ENCODE measurements at regions not wholly inside any gene's neighbourhood (a gene's known extent, or its start where the extent isn't known, plus 50 kb on each side); places are given as distances from the start of the nearest gene placed in this dataset.
A peak's percentile ranks its signal among the peaks of the same experiment; 100 is the strongest.
"Not testable (repeated sequence)": the region's sequence is repeated elsewhere in the genome, so short reads cannot be mapped to it uniquely, and the experiment has no call there.

DNA sequence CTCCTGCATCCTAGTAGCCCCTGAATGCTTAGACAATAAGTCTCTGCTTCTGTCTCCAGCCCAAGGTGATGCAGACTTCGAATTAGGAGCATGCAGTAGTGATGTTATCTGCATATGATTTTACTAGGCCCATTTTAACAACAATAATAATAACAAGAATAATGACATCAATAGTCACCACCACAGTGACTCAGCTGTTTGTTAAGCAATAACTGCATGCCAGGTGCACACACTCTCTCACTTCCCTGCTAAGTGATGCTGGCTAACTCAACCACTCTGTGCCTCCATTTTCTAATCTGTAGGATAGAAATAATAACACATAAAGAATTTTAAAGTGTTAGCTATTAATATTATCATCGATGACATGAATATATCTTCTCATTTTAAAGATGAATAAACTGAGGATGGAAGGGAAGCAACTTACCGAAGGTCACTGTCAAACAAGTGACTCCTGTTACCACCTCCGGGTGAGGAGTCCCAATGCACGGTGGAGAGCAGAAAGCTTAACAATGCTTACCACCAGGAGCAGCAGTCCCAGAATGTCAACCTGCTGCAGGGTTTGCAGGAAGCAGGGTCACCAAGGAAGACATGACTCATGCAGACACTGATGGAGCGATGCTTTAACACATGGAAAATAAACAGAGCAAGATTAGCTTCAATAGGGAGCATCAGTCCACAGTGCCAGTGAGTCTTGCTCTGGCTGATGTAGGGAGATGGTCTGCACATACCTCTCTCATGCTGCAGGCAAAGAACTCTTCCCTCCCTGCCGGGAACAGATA is 290.2 kb downstream of the SPATA17 start:
- DNase-seq (ENCODE audit: low spot score) = no peak

DNA sequence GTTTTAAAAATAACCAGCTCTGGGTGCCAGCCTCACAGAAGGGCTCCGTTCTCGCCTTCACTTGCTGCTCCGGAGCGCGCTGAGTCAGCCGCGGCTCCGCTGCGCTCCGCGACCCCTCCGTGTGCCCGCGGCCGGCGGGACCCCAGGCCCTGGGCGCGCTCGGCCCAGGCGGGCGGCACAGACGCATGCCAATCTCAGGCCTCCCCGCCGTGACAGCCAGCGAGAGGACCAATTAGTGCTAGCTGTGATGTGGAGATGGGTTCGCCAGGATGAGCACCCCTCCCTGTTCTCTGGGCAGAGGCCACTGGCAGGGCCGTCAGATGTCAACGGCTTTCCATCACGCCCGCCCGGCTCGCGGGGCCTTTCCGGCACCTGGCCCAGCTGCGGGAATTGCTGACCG is 293.8 kb downstream of the SPATA17 start:
- DNase-seq (ENCODE audit: low spot score) = no peak

DNA sequence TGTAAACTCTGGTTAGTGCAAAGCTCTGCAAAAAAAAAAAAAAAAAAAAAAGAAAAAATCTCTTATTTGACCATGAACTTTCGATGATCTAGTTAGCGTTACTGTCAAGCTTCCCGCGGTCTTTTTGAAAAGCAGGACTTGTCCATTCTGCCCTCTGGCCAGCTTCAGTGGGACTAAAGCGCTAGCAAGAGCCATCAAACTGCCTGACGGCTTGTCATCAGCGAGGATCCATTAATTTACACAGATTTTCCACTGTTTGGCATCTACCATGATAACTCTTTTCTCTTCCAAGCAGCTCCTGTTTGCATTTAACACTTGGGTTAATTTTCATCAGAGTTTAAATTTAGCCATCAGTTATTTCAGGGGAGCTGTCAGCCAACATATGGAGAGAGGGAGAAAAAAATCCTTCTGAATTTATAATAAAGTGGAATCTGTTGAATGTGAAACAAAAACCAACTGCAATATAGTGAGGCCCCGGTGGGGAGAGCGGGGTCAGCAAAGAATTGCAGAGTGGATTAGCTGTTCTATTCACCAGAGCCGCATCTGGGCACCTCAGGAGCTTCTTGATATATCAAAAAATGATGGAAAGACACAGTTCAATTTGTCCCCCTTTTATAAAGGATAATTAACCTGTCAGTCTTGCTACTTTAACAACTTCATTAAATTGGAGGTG is 298.2 kb downstream of the SPATA17 start:
- DNase-seq (ENCODE audit: low spot score) = no peak

DNA sequence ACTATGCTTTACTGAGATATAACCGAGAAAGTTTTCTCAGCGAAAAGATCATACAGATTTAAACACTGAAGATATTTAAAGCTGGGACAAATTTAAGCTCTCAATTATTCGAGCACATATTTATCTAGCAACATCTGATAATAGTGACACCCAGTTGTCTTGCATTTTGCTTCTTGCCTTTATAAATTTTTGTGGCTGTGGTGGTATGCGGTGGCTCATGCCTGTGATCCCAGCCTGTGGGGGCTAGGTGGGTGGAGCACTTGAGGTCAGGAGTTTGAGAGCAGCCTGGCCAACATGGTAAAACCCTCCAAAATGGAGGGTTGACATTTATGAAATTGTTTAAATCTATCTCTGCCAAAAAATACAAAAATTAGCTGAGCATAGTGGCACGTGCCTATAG is 312.2 kb downstream of the SPATA17 start:
- DNase-seq (ENCODE audit: low spot score) = no peak

DNA sequence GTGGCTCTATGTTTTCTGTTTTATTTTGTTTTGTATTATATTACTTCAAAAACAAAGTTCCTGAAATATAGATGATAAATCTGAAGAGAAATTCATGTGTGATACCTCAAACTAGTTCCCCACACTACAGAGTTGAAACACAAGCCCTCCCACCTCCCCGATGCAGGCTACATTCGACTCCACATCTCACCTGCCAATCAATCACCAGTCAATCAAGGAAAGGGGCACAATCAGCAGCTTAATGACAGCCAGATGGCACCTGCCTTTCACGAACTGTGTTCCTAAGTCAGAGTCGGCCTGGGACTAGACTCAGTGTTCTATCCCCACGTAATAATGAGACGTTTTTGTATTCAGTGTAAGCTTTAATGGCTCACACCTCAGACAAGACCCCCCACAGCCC is 313.4 kb downstream of the SPATA17 start:
- DNase-seq (ENCODE audit: low spot score) = no peak

DNA sequence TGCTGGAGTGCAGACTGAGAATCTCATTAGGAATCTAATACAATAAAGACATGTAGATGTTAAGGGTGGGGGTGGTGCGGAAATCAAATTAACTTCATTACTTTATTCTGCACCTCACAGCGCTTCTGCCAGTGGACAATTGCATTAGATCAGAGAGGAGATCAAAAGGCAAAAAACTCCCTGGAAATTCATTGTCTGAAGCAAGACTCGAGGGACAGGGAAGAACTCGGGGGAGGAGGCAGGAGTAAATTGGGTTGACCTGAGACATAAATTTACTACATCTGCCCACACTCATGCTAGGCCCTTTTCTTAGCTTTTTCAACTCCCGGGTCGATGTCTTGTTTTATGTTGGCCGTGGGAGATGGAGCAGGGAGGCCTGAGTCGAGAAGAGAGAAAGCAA is 315.4 kb downstream of the SPATA17 start:
- DNase-seq (ENCODE audit: low spot score) = no peak

DNA sequence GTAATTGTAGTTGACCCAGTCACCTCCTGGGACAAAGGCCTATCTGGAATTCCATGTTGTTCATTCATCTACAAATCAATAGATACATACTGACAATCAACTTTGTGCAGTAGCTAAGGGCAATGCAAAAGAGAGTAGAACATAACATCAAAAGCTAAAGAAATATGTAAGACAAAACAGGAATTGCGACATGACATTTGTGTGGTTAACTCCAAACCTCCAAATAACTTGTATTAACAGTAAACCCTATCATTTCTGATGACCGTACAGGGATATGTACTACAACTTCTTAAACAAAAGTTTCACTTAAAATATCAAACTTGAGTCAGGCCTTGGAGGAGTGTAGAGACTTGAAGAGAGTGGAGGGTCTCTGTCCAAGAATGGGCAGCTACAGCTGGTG is 317.6 kb downstream of the SPATA17 start:
- DNase-seq (ENCODE audit: low spot score) = no peak

DNA sequence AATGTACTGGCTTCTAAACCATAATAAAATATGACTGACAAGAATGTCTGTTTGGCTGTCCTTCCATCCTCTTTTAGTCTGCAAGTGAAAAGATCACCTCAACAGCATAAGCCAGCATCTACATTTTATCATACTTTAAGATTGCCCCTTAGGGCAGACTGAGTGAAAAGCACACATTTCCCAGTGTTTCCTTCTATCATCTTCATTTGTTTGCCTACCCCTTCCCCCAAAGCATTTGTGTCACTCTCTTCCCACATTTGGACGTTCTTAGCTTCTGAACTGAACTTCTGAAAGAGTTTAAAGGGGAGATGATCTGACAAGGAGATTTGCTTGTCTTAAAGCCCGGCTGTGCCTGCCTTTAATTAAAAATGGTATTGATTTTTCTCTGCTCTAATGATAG is 322.2 kb downstream of the SPATA17 start:
- DNase-seq (ENCODE audit: low spot score) = no peak

DNA sequence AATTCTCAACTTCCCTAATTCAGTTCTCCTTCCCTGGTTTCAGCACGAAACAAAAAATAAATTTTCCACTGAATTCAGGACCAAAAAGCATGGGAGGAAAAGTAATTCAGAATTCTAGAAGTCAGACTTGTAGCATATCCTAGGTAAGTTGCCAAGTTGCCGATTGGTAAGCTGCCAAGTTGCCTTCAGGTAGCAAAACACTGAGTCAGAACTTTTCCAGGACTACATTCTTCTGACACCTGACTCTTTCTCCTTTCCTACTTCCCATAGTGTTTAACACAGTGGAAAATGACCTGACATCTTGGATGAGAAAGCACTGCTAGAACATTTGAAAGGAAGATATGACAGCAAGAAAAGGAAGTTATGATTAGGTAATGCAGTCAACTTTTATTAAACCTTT is 322.8 kb downstream of the SPATA17 start:
- DNase-seq (ENCODE audit: low spot score) = no peak

DNA sequence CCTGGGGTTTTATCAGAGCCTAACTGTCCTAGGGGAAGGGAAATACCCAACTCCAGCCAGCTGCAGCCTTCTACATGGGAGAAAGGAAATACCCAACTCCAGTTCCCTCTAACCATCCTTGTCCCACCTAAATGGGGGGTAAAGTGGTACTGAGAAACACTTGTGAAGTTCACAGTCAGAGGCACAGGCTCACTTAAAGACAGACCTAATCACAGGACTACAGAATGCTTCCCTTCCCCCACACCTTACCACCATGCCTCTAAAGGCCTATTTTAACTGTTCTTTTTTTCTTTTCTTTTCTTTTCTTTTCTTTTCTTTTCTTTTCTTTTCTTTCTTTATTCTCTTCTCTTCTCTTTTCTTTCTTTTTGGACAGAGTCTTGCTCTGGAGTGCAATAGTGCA is 324.6 kb downstream of the SPATA17 start:
- DNase-seq (ENCODE audit: low spot score) = no peak

DNA sequence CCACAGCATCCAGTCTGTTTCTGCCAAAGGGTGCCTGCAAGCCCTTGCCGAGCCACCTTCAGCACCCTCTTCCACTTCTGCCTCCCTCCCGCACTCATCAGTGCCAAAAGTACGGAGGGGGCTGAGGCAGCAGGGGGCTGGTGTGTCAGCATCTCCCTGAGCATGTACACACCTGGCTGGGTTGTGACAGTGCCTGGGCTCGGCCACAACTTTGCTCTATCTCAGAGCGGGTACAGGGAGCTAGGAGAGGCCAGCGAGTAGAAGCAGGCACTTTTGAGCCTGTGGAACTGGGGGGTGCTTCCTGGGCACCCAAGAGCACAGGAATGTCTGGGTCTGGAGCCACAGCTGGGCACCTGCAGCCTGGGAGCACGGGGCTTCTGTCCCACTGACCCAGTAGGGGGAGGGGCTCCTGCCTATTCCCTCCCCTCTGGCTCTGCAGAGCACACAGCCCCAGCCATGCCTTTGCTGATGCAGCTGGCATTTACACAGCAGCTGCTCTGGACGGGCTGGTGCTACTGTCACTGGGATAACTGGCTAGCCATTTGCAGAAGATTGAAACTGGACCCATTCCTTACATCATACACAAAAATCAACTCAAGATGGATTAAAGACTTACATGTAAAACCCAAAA is 319.8 kb upstream of the RRP15 start:
- no peak for DNase-seq (ENCODE audit: low spot score)

DNA sequence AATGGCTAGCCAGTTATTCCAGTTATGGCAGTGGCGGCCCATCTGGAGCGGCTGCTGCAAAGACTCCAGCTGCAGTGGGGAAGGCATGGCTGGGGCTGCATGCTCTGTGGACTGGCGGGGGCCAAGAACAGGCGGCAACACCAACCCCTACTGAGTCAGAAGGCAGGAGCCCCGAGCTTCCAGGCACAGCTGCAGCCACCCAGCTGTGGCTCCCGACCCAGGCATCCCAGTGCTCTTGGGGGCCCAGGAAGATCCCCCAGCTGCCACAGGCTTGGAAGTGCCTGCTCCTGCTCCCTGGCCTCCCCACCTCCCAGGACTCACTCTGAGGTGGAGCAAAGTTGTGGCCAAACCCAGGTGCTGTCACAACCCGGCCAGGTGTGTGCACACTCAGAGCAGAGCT is 317.0 kb upstream of the RRP15 start:
- no peak for DNase-seq (ENCODE audit: low spot score)

DNA sequence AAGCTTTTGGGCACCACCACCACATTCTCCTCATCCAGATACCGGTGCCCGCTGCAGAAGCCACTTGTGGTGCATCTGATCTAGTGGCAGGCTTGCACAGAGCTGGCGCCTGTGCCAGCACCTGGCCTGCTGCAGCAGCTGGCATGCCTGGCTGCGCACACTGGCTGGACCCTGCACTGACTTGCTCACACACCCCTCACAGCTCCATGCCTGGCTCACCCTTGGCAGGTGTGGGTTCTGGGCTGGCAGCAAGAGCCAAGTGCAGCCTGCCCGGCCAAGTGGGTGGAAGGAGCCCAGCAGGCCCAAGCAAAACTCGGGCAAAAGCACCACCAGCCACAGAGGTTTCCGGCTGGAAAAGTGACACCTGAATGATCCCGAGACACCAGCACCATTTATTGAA is 315.7 kb upstream of the RRP15 start:
- no peak for DNase-seq (ENCODE audit: low spot score)

DNA sequence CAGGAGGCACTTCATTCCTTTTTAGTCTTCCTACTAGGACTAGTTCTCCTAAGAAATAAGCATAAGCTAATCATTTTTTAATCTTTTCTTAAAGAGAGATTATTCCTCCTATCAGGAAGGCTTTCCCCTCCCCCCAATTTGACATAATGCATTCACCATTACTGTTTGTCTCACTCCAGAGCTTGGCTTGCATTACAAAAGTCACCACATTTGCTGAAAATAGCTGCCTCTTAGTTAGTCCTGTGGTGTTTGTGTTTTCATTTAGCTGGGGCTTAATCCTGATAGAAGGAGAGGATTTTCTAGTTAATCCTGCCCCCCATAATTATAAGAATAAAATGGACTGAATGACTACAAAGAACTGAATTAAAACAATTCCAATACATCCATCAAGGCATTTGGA is 307.1 kb upstream of the RRP15 start:
- DNase-seq (ENCODE audit: low spot score) = no peak

DNA sequence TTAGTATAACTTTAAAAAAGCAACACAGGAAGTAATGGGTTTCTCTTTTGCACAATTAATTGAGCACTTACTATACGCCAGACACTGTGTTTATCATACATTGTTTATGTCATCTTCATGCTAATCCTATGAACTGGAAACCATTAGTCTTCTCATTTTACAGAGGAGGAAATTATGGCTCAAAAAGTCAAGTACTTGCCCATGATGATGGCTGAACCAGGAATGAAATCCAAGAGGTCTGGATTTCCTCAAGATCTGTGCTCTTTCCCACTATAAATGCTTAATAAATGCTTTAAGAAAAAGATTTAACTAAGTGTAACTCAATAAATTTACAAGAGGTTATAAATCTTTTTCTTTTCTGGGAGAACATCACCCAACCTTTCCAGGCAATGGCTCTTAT is 303.7 kb upstream of the RRP15 start:
- DNase-seq (ENCODE audit: low spot score) = peak; percentile 9

DNA sequence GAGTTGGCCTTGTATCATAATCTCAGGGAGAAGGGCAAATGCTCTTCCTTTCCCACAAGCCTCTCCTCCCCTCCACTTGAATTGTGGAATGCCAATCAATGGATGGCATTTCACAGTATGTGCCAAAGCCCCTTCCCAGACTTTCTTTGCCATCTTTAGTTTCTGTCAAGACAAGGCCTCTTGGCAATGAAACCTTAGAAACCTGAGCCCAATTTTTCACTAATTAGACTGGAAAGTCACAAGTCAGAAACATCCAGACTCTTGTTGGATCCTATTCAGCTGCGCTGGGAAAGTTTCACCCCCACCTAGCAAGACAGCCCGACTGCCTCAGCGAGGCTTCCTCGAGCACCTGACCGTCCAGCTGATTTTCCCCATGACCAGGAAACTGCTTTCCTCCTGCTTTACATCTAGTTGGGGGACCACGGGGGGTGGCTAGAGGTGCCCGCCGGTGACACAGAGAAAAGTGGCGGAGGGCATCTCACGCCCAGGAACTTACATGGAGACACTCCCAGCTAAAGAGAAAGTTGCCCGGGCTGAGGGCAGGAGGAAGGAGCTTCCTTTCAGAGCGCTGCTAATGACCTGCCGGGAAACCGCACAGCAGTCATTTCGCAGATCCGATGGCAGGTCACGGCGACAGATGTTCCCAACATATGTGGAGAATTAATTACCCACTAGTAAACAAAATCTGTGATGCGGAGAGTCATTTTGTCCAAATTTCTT is 302.6 kb upstream of the RRP15 start:
- DNase-seq (ENCODE audit: low spot score) = no peak

DNA sequence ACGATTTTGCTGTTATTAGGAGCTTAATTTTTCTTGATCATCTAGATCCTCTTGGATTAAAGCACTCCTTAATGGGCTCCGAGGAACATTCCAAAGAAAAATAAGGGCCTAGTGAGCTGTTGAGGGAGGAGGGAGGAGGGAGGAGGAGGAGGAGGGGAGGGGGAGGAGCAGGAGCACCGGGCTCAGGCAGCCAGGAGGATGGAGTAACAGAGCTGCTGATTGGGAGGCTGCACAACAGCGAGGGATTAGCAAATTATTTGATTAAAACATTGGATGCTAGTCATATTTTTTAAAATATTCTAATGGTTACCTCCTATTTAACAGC is 302.1 kb upstream of the RRP15 start:
- DNase-seq (ENCODE audit: low spot score) = no peak

DNA sequence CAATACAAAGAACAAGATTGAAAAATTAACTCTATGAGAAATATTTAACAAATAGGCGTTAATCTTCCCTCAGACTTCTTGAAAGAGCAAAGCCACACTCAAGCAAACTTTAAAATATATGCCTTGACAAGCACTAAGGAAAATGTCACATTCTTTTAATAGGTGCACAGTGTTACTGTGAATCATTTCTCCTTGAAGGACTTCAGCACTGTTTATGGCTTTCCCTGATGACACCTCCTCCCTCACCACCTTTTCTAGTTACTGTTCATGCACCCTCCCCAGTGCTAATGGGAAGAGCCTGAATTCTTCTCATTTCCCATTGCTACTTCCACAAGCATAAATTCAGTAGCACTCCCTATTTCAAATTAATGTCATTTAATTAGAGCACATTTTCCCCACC is 299.5 kb upstream of the RRP15 start:
- no peak for DNase-seq (ENCODE audit: low spot score)

DNA sequence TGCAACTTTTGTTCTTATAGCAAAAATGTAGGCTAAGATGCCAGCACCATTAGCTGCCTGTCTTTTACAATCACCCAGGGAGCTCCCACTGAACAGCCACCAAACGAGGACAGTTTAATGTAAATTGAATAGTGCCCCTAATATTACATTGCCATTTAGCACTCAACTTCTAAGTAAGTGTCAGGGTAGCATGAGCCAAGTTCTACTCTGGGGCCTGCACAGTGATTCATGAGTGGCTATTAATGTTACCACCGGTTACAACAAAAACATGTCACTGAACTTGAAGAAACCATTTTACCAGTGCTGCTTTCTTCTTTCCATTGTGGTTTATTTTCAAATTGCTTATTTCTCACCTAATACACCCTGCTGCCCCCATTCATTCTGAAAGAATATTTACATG is 295.6 kb upstream of the RRP15 start:
- DNase-seq (ENCODE audit: low spot score) = peak; percentile 2

DNA sequence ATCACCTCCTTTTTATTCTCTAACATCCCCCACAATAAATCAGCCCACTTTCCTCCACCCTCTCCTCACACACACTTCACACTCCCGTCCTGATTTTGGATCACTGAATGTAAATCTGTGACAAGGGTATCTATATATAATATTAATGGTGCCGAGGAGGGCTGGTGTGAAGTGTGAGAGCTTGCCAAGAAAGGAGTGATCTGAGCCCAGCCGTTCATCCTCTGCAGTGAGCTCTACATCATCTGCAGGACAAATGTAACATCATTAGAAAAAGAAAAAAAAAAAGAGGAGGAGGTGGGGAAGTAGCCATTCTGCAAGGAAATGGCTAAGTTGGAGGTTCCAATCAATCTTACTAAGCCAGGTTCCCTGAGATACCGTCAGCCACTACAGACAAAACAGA is 291.7 kb upstream of the RRP15 start:
- DNase-seq (ENCODE audit: low spot score) = no peak

DNA sequence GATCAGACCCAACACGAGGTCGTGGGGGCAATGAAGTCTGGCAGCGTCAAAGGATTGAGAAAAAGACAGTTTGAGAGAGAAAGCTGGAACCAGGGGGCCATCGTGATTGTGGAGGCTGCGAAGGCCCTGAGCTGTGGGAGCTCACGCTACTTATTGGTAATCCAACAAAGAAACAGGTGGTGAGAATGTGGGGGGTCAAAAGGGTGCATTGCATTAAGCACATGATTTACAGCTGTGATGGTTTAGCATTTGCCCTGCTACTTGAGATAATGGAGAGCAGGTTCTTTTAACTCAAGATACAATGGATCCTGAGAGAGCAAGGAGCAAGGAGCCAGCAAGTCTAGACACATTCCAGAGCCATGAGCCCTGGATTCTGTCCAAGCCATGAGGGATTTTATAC is 276.8 kb upstream of the RRP15 start:
- not testable (repeated sequence) for DNase-seq (ENCODE audit: low spot score)

DNA sequence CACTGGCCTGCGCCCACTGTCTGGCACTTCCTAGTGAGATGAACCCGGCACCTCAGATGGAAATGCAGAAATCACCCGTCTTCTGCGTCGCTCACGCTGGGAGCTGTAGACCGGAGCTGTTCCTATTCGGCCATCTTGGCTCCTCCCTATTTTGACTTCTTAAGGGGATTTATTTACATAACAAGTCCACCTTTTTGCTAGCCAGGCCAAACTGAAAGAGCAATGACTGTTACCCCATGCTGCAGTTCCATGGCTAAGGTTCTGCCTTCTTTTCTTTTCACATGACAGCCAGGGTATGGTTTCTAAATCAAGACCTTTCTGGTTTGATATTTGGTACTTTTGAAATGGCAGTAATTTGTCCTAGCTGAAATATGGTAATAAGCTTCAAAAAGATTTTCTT is 270.0 kb upstream of the RRP15 start:
- not testable (repeated sequence) for DNase-seq (ENCODE audit: low spot score)

Data from umbilical cord (tissue), 1 donor.